ENCODE measurements at regions not wholly inside any gene's neighbourhood (a gene's known extent, or its start where the extent isn't known, plus 50 kb on each side); places are given as distances from the start of the nearest gene placed in this dataset.

- H3K27me3 ChIP-seq (replicated peaks; ENCODE audit: insufficient read depth), result no peaks in the 10 kb centered on the region
- no peak for DNase-seq (ENCODE audit: low spot score)
- no peak overlapping the region for H3K27ac ChIP-seq
- intact Hi-C loops (cut with DNase I), result no loop called here
- WGBS, result 86% methylated on average over 2 of the region's 2 CpGs
- no peaks in the 10 kb centered on the region for H3K9me3 ChIP-seq
- H3K4me1 ChIP-seq (replicated peaks), result no peaks in the 10 kb centered on the region
- H3K4me3 ChIP-seq, result no peak overlapping the region
- H3K36me3 ChIP-seq, result no peaks in the 10 kb centered on the region
- TF ChIP-seq CTCF (IDR thresholded peaks at IDR 0.05) (no peak), POLR2A (IDR thresholded peaks at IDR 0.05) (no peak), POLR2AphosphoS5 (IDR thresholded peaks at IDR 0.05) (no peak)
Observed at GRCh38 chr13:74215420-74215819, 81.2 kb upstream of the KLF12 start.

- H3K4me3 ChIP-seq, result no peak overlapping the region
- H3K27me3 ChIP-seq (replicated peaks; ENCODE audit: insufficient read depth), result no peaks in the 10 kb centered on the region
- intact Hi-C loops (cut with DNase I), result no loop called here
- 89% methylated on average over 5 of the region's 5 CpGs for WGBS
- no peak overlapping the region for H3K27ac ChIP-seq
- no peaks in the 10 kb centered on the region for H3K4me1 ChIP-seq (replicated peaks)
- DNase-seq (ENCODE audit: low spot score), result no peak
- no peaks in the 10 kb centered on the region for H3K9me3 ChIP-seq
- H3K36me3 ChIP-seq, result no peaks in the 10 kb centered on the region
- TF ChIP-seq CTCF (IDR thresholded peaks at IDR 0.05), result no peak
- no peak for TF ChIP-seq POLR2AphosphoS5 (IDR thresholded peaks at IDR 0.05)
- TF ChIP-seq POLR2A (IDR thresholded peaks at IDR 0.05), result no peak
Observed at GRCh38 chr13:74214321-74214720, 80.1 kb upstream of the KLF12 start.

GRCh38 chr13:74210693-74211393 is 76.6 kb upstream of the KLF12 start:
- H3K4me3 ChIP-seq, result no peak overlapping the region
- DNase-seq (ENCODE audit: low spot score), result no peak
- H3K4me1 ChIP-seq (replicated peaks), result no peaks in the 10 kb centered on the region
- intact Hi-C loops (cut with DNase I), result no loop called here
- no peaks in the 10 kb centered on the region for H3K9me3 ChIP-seq
- no peaks in the 10 kb centered on the region for H3K27me3 ChIP-seq (replicated peaks; ENCODE audit: insufficient read depth)
- TF ChIP-seq POLR2A (IDR thresholded peaks at IDR 0.05) (no peak), CTCF (IDR thresholded peaks at IDR 0.05) (no peak), POLR2AphosphoS5 (IDR thresholded peaks at IDR 0.05) (no peak)
- WGBS, result 59% methylated on average over 4 of the region's 4 CpGs
- H3K36me3 ChIP-seq, result no peaks in the 10 kb centered on the region
- H3K27ac ChIP-seq, result no peak overlapping the region

GRCh38 chr13:74206855-74207254 is 72.7 kb upstream of the KLF12 start:
- H3K27ac ChIP-seq, result no peak overlapping the region
- no peak overlapping the region for H3K4me3 ChIP-seq
- no peaks in the 10 kb centered on the region for H3K9me3 ChIP-seq
- intact Hi-C loops (cut with DNase I), result no loop called here
- no peak for DNase-seq (ENCODE audit: low spot score)
- H3K27me3 ChIP-seq (replicated peaks; ENCODE audit: insufficient read depth), result no peaks in the 10 kb centered on the region
- WGBS, result 86% methylated on average over 1 of the region's 1 CpG
- no peaks in the 10 kb centered on the region for H3K4me1 ChIP-seq (replicated peaks)
- no peaks in the 10 kb centered on the region for H3K36me3 ChIP-seq
- TF ChIP-seq CTCF (IDR thresholded peaks at IDR 0.05) (no peak), POLR2AphosphoS5 (IDR thresholded peaks at IDR 0.05) (no peak), POLR2A (IDR thresholded peaks at IDR 0.05) (no peak)

GRCh38 chr13:74206061-74206561 is 71.9 kb upstream of the KLF12 start:
- Histone ChIP-seq H3K27ac (no peak overlapping the region), H3K27me3 (replicated peaks; ENCODE audit: insufficient read depth) (no peaks in the 10 kb centered on the region), H3K4me1 (replicated peaks) (no peaks in the 10 kb centered on the region), H3K9me3 (no peaks in the 10 kb centered on the region), H3K36me3 (no peaks in the 10 kb centered on the region), H3K4me3 (no peak overlapping the region)
- intact Hi-C loops (cut with DNase I), result no loop called here
- no peak for DNase-seq (ENCODE audit: low spot score)
- 38% methylated on average over 2 of the region's 2 CpGs for WGBS
- TF ChIP-seq CTCF (IDR thresholded peaks at IDR 0.05) (no peak), POLR2A (IDR thresholded peaks at IDR 0.05) (no peak), POLR2AphosphoS5 (IDR thresholded peaks at IDR 0.05) (no peak)
